ENCODE measurements at regions not wholly inside any gene's neighbourhood (a gene's known extent, or its start where the extent isn't known, plus 50 kb on each side); places are given as distances from the start of the nearest gene placed in this dataset.

- H3K4me2 ChIP-seq (ENCODE audit: insufficient read depth, insufficient read length, low read length), result no peak overlapping the region
- H2BK15ac ChIP-seq (ENCODE audit: low read depth, low read length), result no peak overlapping the region
- H4K20me1 ChIP-seq (ENCODE audit: control insufficient read depth, insufficient read depth, insufficient read length), result no peaks in the 10 kb centered on the region
- no peaks in the 10 kb centered on the region for H3K9me3 ChIP-seq (ENCODE audit: control insufficient read depth, low read depth, low read length)
- no peaks in the 10 kb centered on the region for H3K79me2 ChIP-seq (ENCODE audit: insufficient read depth, low read length)
- no peaks in the 10 kb centered on the region for H3K27me3 ChIP-seq (ENCODE audit: insufficient read depth, low read length)
- no peak overlapping the region for H4K8ac ChIP-seq (replicated peaks; ENCODE audit: insufficient read length, low read depth, low read length)
- Mint-ChIP-seq H3K27me3 (ENCODE audit: low read depth) (no peaks in the 10 kb centered on the region; the same call in 1 of the 2 replicates), H3K9me3 (no peaks in the 10 kb centered on the region), H3K4me3 (no peak overlapping the region), H3K36me3 (ENCODE audit: insufficient read depth in 1 of 3, low read depth in 3 of 3) (no peaks in the 10 kb centered on the region), H3K27ac (no peak overlapping the region), H3K4me1 (no peaks in the 10 kb centered on the region; a peak in 1 of 4 replicates)
- H3K4ac ChIP-seq (ENCODE audit: low read depth, low read length), result no peak overlapping the region
- no peak overlapping the region for H3K56ac ChIP-seq (ENCODE audit: insufficient read length, low read depth, low read length)
- H2BK120ac ChIP-seq (ENCODE audit: low read depth, low read length, poor library complexity, severe bottlenecking), result no peak overlapping the region
- no peak overlapping the region for H4K5ac ChIP-seq (ENCODE audit: insufficient read length, low read depth, low read length)
- H2BK5ac ChIP-seq (ENCODE audit: insufficient read length, low read length), result no peak overlapping the region
- no peak overlapping the region for H3K14ac ChIP-seq (ENCODE audit: insufficient read depth, low read length)
- H3K79me1 ChIP-seq (ENCODE audit: insufficient read depth, low read depth, low read length, poor library complexity, severe bottlenecking), result no peaks in the 10 kb centered on the region
- no peak overlapping the region for H2BK20ac ChIP-seq (ENCODE audit: low read depth, low read length, poor library complexity, severe bottlenecking)
- H3K27ac ChIP-seq (ENCODE audit: insufficient read length, low read depth, low read length), result no peak overlapping the region
- TF ChIP-seq CTCF (conservative IDR thresholded peaks at IDR 0.05), result no peak
- H3K23ac ChIP-seq (ENCODE audit: insufficient read length, low read depth, low read length), result no peak overlapping the region
- no peak overlapping the region for H3T11ph ChIP-seq (ENCODE audit: low read length)
- H2AK5ac ChIP-seq (ENCODE audit: insufficient read length, low read length), result no peak overlapping the region
- no peak overlapping the region for H3K18ac ChIP-seq (ENCODE audit: insufficient read length, low read depth, low read length)
- no peak overlapping the region for H4K91ac ChIP-seq (ENCODE audit: insufficient read length, low read depth, low read length)
- DNase-seq, result no peak
- H3K9ac ChIP-seq (ENCODE audit: extremely low read depth, insufficient read length, low read length), result no peak overlapping the region
- H2BK12ac ChIP-seq (ENCODE audit: insufficient read length, low read depth, low read length), result no peak overlapping the region
- WGBS (ENCODE audit: extremely low coverage, insufficient read length, low lambda C conversion rate), result no CpG with 5 or more reads among the region's 2 CpGs
- no peak overlapping the region for H2AFZ ChIP-seq (ENCODE audit: low read length)
- H3K4me1 ChIP-seq (ENCODE audit: insufficient read depth, low read length), result no peaks in the 10 kb centered on the region
- no peaks in the 10 kb centered on the region for H3K23me2 ChIP-seq (ENCODE audit: insufficient read length, low read depth, low read length, poor library complexity, severe bottlenecking)
Measured at GRCh38 chr2:181746844-181747243, 66.5 kb upstream of the NEUROD1 start.

Measured in H9 (cell line).